Panc1 (cell line): ENCODE measurements at regions not wholly inside any gene's neighbourhood (a gene's known extent, or its start where the extent isn't known, plus 50 kb on each side); places are given as distances from the start of the nearest gene placed in this dataset.
"Not testable (repeated sequence)": the region's sequence is repeated elsewhere in the genome, so short reads cannot be mapped to it uniquely, and the experiment has no call there.

ENCODE experiments used
- CTCF ChIP-seq: fragments of 450-650 bp; IDR thresholded peaks from 2 replicates; pipeline ENCODE4 v1.5.1; 2017; ENCODE audit warnings: mild to moderate bottlenecking
- POLR2AphosphoS5 ChIP-seq: IDR thresholded peaks from 2 replicates; pipeline ENCODE4 v1.6.1; 2012; ENCODE audit warnings: mild to moderate bottlenecking, low read depth, low read length, moderate library complexity
- REST ChIP-seq, 2 experiments: IDR thresholded peaks; 2 replicates each; pipeline ENCODE4 v1.6.1; 2011 to 2012; ENCODE audit warnings: low read depth in 2 of 2, control low read depth in 1 of 2, low read length in 1 of 2, mild to moderate bottlenecking in 1 of 2, moderate library complexity in 1 of 2; ENCODE audit not compliant: insufficient read depth in 1 of 2
- SIN3A ChIP-seq: IDR thresholded peaks from 2 replicates; pipeline ENCODE4 v1.6.1; 2012; ENCODE audit warnings: low read depth, mild to moderate bottlenecking, low read length, moderate library complexity, borderline replicate concordance; ENCODE audit not compliant: insufficient read depth
- TCF7L2 ChIP-seq: IDR thresholded peaks from 2 replicates; pipeline ENCODE4 v1.6.1; 2011; ENCODE audit warnings: mild to moderate bottlenecking, low read depth, low read length, inconsistent platforms

GRCh38 chr12:43192442-43192841, 359.6 kb downstream of the ADAMTS20 start:
- not testable (repeated sequence) for TF ChIP-seq CTCF; POLR2AphosphoS5; REST (IDR thresholded peaks at IDR 0.05; ENCODE audit: insufficient read depth in 1 of 2, low read depth in 2 of 2, low read length in 1 of 2); SIN3A; TCF7L2
